Fibroblast of lung (primary cell): ENCODE measurements at regions not wholly inside any gene's neighbourhood (a gene's known extent, or its start where the extent isn't known, plus 50 kb on each side); places are given as distances from the start of the nearest gene placed in this dataset.

Experiments used
- CTCF ChIP-seq, 2 donors: IDR thresholded peaks in 1 of 2; conservative IDR thresholded peaks in 1 of 2; 1 replicate in 1 of 2; 2 replicates in 1 of 2; pipeline ENCODE4 v1.5.1; 2011 to 2012; ENCODE audit warnings: low read length in 2 of 2, control low read depth in 1 of 2, inconsistent platforms in 1 of 2, low read depth in 1 of 2, mild to moderate bottlenecking in 1 of 2
- EZH2 ChIP-seq: IDR thresholded peaks from 2 replicates; pipeline ENCODE4 v1.5.1; 2012; ENCODE audit warnings: low read length, control low read depth, mild to moderate bottlenecking; ENCODE audit errors: missing control alignments

DNA sequence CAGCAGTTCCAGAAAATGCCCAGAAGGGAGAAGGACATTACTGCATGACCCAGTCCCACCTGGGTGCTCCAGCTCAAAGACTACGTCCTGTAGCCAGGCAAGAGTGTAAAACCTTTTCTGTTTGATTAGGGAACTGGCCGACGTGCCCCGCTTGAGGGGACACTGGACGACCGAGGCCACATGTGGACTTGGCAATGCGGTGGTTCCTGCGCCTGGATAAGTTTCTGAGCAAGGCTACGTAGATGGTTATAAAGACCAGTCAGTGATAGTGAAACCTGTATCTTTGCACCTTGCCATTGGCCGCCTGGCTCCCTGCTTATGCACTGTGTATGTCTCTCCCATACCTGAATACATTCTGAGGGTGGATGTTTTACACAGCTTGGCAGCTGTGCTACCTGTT is 567.0 kb upstream of the CRIM1 start:
- TF ChIP-seq CTCF (conservative IDR thresholded peaks at IDR 0.05 in 1 of 2, IDR thresholded peaks at IDR 0.05 in 1 of 2; ENCODE audit: low read depth in 1 of 2, low read length in 2 of 2) (no peak), EZH2 (no peak)
